PC-9 (cell line): ENCODE measurements at regions not wholly inside any gene's neighbourhood (a gene's known extent, or its start where the extent isn't known, plus 50 kb on each side); places are given as distances from the start of the nearest gene placed in this dataset.

ENCODE experiments used
- CTCF ChIP-seq: fragments of 200-600 bp; sonication (generic); conservative IDR thresholded peaks from 2 replicates; pipeline ENCODE4 v1.6.1; 2017; ENCODE audit warnings: mixed run types, antibody characterized with exemption, mild to moderate bottlenecking, moderate library complexity
- EZH2 ChIP-seq: fragments of 200-600 bp; sonication (generic); IDR thresholded peaks from 2 replicates; pipeline ENCODE4 v1.8.0; 2017; ENCODE audit warnings: antibody characterized with exemption, low read depth

- TF ChIP-seq CTCF, result no peak
- no peak for TF ChIP-seq EZH2
Observed at GRCh38 chr9:88053856-88054501, 79.6 kb upstream of the CDK20 start.
